ENCODE measurements at regions not wholly inside any gene's neighbourhood (a gene's known extent, or its start where the extent isn't known, plus 50 kb on each side); places are given as distances from the start of the nearest gene placed in this dataset.
"Not testable (repeated sequence)": the region's sequence is repeated elsewhere in the genome, so short reads cannot be mapped to it uniquely, and the experiment has no call there.

DNA sequence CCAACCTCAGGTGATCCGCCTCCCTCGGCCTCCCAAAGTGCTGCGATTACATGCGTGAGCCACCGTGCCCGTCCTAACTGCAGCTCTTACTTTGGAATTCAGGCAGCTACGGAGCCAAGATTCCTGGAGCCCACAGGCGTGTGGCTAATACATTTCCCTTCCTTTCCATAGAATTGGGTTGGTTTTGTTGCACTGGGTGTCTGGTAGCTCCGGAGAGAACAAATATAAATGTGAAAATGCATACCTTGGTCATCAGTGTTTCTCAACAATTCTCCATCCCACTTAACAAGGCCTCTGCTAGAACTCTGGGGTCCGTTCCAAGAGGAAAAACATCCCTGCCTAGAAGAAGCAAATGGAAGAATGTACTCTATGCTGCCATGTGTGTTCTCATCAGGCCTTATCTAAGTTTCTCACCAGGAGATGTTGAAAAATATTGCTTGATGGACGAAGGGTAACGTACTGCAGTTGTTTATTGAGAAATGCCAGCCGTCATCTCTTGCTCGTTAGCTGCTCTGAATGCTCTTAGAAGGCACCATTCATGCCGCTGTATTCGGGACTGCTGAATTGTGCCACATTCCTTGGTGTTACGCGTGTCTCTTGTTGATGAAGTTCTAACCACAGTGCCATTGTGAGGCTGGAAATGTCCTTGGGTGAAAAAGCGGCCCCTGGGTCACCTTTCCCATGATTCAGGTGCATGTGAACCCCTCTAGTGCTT is 50.5 kb upstream of the CD99 start:
- TF ChIP-seq, protein P1, sequence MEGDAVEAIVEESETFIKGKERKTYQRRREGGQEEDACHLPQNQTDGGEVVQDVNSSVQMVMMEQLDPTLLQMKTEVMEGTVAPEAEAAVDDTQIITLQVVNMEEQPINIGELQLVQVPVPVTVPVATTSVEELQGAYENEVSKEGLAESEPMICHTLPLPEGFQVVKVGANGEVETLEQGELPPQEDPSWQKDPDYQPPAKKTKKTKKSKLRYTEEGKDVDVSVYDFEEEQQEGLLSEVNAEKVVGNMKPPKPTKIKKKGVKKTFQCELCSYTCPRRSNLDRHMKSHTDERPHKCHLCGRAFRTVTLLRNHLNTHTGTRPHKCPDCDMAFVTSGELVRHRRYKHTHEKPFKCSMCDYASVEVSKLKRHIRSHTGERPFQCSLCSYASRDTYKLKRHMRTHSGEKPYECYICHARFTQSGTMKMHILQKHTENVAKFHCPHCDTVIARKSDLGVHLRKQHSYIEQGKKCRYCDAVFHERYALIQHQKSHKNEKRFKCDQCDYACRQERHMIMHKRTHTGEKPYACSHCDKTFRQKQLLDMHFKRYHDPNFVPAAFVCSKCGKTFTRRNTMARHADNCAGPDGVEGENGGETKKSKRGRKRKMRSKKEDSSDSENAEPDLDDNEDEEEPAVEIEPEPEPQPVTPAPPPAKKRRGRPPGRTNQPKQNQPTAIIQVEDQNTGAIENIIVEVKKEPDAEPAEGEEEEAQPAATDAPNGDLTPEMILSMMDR (IDR thresholded peaks at IDR 0.05; ENCODE audit: low read depth, low read length), result no peak
- DNase-seq (ENCODE audit: extremely low read depth, low read depth), result no peak

DNA sequence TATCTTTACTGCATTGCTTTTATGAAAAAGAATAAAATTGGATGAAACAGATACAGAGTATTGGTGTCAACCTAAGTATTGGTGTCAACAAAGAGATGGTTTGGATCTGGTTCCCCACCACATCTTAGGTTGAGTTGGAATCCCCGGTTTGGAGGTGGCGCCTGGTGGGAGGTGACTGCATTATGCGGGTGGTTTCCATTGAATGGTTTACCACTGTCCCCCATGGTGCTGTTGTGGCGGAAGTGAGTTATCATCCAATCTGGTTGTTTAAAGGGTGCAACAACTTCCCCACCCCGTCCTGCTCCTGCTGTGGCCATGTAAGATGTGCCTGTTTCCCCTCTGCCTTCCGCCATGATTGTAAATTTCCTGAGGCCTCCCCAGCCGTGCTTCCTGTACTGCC is 52.8 kb upstream of the CD99 start:
- DNase-seq (ENCODE audit: extremely low read depth, low read depth), result no peak
- TF ChIP-seq, protein P1 (IDR thresholded peaks at IDR 0.05; ENCODE audit: low read depth, low read length), result no peak

DNA sequence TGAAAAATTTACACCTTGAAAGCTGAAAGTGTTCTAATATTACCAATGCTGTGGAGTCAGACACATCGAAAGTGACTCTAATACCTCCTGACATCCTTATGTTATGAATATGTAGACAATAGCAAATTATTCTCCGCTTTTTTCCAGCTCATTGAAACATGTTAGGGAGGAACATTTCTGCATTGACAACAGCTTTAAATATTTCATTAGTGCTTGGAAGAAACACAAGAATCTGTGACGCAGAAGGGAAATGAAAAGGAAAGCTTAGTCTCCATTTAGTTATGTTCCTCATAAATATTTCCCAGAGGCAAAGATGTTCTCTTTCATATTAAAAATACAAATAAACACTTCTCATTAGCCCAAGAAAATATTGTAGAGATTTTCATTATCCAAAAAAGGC is 55.8 kb upstream of the CD99 start:
- TF ChIP-seq, protein P1 (IDR thresholded peaks at IDR 0.05; ENCODE audit: low read depth, low read length), result no peak
- DNase-seq (ENCODE audit: extremely low read depth, low read depth), result no peak

DNA sequence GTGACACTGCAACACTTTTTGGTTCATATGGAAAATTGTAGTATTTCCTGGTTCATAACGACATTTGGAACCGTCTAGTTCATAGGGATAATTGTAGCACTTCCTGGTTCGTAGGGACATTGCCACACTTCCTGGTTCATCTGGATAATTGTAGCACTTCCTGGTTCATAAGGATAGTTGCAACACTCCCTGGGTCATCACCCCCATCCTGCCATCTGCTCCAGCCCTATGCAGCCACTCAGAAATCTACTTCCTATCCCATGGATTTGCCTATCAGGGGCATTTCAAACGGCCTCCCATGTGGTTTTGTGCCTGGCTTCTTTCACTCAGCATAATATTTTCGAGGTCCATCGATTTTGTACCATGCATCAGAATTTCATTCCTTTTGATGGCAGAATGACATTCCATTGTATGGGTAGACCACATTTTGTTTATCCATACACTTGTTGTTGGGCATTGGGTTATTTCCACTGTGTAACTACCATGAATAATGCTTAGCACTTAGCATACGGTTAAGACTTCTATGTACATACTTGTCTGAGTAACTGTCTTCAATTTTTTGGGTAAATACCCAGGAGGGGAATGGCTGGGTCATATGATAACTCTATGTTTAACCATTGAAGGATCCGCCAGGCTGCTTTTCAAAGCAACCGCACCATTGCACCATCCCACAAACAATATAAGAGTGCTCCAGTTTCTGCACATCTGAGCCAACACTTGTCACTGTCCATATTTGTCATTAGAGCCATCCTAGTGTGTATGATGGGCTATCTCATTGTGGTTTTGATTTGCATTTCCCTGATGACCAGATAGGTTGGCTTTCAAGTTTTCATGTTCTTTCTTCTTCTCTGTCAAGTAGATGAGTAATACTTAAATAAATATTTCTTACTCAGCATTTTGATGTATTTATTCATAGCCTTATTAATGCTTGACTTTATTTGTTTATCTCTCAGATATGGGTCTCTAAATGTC is 58.3 kb upstream of the CD99 start:
- no peak for DNase-seq (ENCODE audit: extremely low read depth, low read depth)
- TF ChIP-seq, protein P1 (IDR thresholded peaks at IDR 0.05; ENCODE audit: low read depth, low read length), result no peak

DNA sequence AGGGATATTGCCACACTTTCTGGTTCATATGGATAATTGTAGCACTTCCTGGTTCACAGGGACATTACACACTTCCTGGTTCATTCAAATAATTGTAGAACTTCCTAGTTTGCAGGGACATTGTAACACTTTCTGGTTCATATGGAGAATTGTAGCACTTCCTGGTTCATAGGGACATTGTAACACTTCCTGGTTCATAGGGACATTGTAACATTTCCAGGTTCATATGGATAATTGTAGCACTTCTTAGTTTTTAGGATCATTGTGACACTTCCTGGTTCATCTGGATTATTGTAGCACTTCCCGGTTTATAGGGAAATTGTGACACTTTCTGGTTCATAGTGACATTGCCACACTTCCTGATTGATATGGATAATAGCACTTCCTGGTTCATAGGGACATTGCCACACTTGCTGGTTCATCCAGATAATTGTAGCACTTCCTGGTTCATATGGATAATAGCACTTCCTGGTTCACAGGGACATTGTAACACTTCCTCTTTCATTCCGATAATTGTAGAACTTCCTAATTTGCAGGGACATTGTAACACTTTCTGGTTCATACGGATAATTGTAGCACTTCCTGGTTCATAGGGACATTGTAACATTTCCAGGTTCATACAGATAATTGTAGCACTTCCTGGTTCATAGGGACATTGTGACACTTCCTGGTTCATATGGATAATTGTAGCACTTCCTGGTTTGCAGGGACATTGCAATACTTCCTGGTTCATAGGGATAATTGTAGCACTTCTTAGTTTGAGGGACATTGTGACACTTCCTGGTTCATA is 59.2 kb upstream of the CD99 start:
- TF ChIP-seq, protein P1 (IDR thresholded peaks at IDR 0.05; ENCODE audit: low read depth, low read length), result no peak

DNA sequence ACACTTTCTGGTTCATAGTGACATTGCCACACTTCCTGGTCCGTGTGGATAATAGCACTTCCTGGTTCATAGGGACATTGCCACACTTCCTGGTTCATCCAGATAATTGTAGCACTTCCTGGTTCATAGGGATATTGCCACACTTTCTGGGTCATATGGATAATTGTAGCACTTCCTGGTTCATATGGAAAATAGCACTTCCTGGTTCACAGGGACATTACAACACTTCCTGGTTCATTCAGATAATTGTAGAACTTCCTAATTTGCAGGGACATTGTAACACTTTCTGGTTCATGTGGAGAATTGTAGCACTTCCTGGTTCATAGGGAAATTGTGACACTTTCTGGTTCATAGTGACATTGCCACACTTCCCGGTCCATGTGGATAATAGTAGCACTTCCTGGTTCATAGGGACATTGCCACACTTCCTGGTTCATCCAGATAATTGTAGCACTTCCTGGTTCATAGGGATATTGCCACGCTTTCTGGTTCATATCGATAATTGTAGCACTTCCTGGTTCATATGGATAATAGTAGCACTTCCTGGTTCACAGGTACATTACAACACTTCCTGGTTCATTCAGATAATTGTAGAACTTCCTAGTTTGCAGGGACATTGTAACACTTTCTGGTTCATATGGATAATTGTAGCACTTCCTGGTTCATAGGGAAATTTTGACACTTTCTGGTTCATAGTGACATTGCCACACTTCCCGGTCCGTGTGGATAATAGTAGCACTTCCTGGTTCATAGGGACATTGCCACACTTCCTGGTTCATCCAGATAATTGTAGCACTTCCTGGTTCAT is 60.0 kb upstream of the CD99 start:
- not testable (repeated sequence) for DNase-seq (ENCODE audit: extremely low read depth, low read depth)

More for the DNA sequence above, 59.2 kb upstream of the CD99 start:
- DNase-seq (ENCODE audit: extremely low read depth, low read depth), result no peak

DNA sequence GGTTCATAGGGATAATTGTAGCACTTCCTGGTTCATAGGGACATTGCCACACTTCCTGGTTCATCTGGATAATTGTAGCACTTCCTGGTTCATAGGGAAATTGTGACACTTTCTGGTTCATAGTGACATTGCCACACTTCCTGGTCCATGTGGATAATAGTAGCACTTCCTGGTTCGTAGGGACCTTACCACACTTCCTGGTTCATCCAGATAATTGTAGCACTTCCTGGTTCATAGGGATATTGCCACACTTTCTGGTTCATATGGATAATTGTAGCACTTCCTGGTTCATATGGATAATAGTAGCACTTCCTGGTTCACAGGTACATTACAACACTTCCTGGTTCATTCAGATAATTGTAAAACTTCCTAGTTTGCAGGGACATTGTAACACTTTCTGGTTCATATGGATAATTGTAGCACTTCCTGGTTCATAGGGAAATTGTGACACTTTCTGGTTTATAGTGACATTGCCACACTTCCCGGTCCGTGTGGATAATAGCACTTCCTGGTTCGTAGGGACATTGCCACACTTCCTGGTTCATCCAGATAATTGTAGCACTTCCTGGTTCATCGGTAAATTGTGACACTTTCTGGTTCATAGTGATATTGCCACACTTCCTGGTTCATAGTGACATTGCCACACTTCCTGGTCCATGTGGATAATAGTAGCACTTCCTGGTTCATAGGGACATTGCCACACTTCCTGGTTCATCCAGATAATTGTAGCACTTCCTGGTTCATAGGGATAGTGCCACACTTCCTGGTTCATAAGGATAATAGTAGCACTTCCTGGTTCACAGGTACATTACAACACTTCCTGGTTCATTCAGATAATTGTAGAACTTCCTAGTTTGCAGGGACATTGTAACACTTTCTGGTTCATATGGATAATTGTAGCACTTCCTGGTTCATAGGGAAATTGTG is 60.8 kb upstream of the CD99 start:
- DNase-seq (ENCODE audit: extremely low read depth, low read depth), result not testable (repeated sequence)

Data from AG09319 (cell line).